GM12874 (cell line): ENCODE measurements at regions not wholly inside any gene's neighbourhood (a gene's known extent, or its start where the extent isn't known, plus 50 kb on each side); places are given as distances from the start of the nearest gene placed in this dataset.

Experiments used
- CTCF ChIP-seq: IDR thresholded peaks from 2 replicates; pipeline ENCODE4 v1.5.1; 2011; ENCODE audit warnings: low read depth, mild to moderate bottlenecking, control low read depth, low read length, moderate library complexity; ENCODE audit not compliant: insufficient read depth

GRCh38 chr6:130526466-130526865, 160.6 kb downstream of the TMEM200A start:
- TF ChIP-seq CTCF, result no peak

- no peak for TF ChIP-seq CTCF
Measured at GRCh38 chr6:130527173-130527572, 161.4 kb downstream of the TMEM200A start.

GRCh38 chr6:130529569-130530149, 163.8 kb downstream of the TMEM200A start:
- no peak for TF ChIP-seq CTCF

- no peak for TF ChIP-seq CTCF
Measured at GRCh38 chr6:130534627-130535026, 168.8 kb downstream of the TMEM200A start.

GRCh38 chr6:130535242-130535641, 169.4 kb downstream of the TMEM200A start:
- no peak for TF ChIP-seq CTCF

- TF ChIP-seq CTCF, result no peak
Measured at GRCh38 chr6:130537447-130537846, 171.6 kb downstream of the TMEM200A start.

GRCh38 chr6:130547723-130548122, 181.9 kb downstream of the TMEM200A start:
- TF ChIP-seq CTCF, result no peak
